ENCODE measurements at regions not wholly inside any gene's neighbourhood (a gene's known extent, or its start where the extent isn't known, plus 50 kb on each side); places are given as distances from the start of the nearest gene placed in this dataset.

DNA sequence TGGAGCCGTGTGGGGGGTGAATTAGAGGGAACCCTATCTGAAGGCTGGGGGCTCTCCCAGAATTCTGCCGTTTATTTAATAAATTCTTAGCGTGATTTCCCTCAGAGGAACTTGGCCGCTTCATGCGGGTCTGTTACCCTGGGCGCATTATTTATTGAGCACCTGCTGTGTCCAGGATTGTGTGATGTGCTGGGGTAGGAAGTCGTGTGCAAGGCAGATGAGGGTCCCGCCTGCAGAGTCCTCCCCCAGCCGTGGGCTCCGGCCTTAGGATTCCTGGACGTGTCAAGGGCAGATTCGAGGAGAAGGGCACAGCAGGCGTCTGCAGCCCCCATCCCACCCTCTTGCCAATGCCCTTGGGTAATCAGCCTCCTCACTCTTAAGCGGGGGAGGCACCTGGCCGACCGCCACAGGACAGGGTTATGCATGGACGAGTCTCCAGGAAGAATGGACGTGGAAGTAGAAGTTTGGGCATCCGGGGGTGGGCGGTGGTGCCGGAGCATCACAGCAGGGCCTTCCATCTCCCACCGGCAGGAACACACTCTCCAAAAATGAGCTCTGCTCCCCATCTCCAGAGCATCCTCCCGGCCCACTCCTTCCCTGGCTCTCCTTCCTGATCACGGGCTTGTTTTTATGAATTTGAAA is 233.3 kb upstream of the C1orf174 start:
- BruUV-seq (replicated peaks) = no TSS peak
- Histone ChIP-seq H4K5ac (ENCODE audit: low read depth, low read length) (no peak overlapping the region), H3K4me3 (ENCODE audit: insufficient read depth, low read depth, low read length) (no peak overlapping the region), H2AFZ (replicated peaks; ENCODE audit: low read length, poor library complexity) (no peak overlapping the region), H2BK120ac (ENCODE audit: low read depth, low read length) (no peak overlapping the region), H3K56ac (ENCODE audit: extremely low read depth, insufficient read depth, low read length) (no peak overlapping the region), H3K4me2 (ENCODE audit: low read depth, low read length) (no peak overlapping the region), H3K23ac (ENCODE audit: low read depth, low read length) (no peak overlapping the region), H2BK20ac (ENCODE audit: low read depth, low read length) (no peak overlapping the region), H3K14ac (replicated peaks; ENCODE audit: low read depth, low read length) (no peak overlapping the region), H3K36me3 (ENCODE audit: control insufficient read depth, insufficient read depth, low read length) (no peaks in the 10 kb centered on the region), H3K79me1 (ENCODE audit: low read depth in 1 of 2, low read length in 2 of 2) (no peaks in the 10 kb centered on the region), H3K9ac (ENCODE audit: low read depth, low read length) (no peak overlapping the region), H3K4ac (ENCODE audit: low read depth, low read length) (no peak overlapping the region), H4K20me1 (ENCODE audit: insufficient read depth, low read length) (no peaks in the 10 kb centered on the region), H2AK9ac (replicated peaks; ENCODE audit: low read depth, low read length, poor library complexity) (no peak overlapping the region), H3K9me1 (ENCODE audit: insufficient read depth, low read length) (no peaks in the 10 kb centered on the region), H2BK5ac (ENCODE audit: low read depth, low read length, poor library complexity, severe bottlenecking) (no peak overlapping the region), H2AK5ac (ENCODE audit: low read depth, low read length) (no peak overlapping the region), H3K9me3 (ENCODE audit: control insufficient read depth, insufficient read depth, low read length) (peaks cover 52% of the 10 kb centered on the region), H3K27me3 (ENCODE audit: control insufficient read depth, insufficient read depth, low read length) (no peaks in the 10 kb centered on the region), H4K8ac (ENCODE audit: low read depth in 2 of 2, low read length in 2 of 2) (no peak overlapping the region), H2BK15ac (ENCODE audit: low read depth, low read length) (no peak overlapping the region), H3K18ac (ENCODE audit: low read depth, low read length) (no peak overlapping the region), H3K4me1 (ENCODE audit: control insufficient read depth, insufficient read depth, low read length) (no peaks in the 10 kb centered on the region), H3K27ac (ENCODE audit: insufficient read depth, low read length) (no peak overlapping the region), H4K91ac (ENCODE audit: insufficient read depth, low read depth, low read length) (no peak overlapping the region)
- TF ChIP-seq FOS (IDR thresholded peaks at IDR 0.05; ENCODE audit: low read depth, low read length) = no peak
- TF ChIP-seq MAFK (IDR thresholded peaks at IDR 0.05; ENCODE audit: low read depth, low read length) = no peak
- TF ChIP-seq MXI1 (IDR thresholded peaks at IDR 0.05; ENCODE audit: borderline replicate concordance, low read depth, low read length) = no peak
- TF ChIP-seq BHLHE40 (IDR thresholded peaks at IDR 0.05; ENCODE audit: low read depth, low read length) = no peak
- TF ChIP-seq, protein P1, sequence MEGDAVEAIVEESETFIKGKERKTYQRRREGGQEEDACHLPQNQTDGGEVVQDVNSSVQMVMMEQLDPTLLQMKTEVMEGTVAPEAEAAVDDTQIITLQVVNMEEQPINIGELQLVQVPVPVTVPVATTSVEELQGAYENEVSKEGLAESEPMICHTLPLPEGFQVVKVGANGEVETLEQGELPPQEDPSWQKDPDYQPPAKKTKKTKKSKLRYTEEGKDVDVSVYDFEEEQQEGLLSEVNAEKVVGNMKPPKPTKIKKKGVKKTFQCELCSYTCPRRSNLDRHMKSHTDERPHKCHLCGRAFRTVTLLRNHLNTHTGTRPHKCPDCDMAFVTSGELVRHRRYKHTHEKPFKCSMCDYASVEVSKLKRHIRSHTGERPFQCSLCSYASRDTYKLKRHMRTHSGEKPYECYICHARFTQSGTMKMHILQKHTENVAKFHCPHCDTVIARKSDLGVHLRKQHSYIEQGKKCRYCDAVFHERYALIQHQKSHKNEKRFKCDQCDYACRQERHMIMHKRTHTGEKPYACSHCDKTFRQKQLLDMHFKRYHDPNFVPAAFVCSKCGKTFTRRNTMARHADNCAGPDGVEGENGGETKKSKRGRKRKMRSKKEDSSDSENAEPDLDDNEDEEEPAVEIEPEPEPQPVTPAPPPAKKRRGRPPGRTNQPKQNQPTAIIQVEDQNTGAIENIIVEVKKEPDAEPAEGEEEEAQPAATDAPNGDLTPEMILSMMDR (conservative IDR thresholded peaks at IDR 0.05; ENCODE audit: low read depth, low read length) = no peak
- no peak for TF ChIP-seq RFX5 (IDR thresholded peaks at IDR 0.05; ENCODE audit: low read depth, low read length)
- no peak for TF ChIP-seq POLR2A (IDR thresholded peaks at IDR 0.05; ENCODE audit: low read depth, low read length)
- no peak for TF ChIP-seq MAZ (IDR thresholded peaks at IDR 0.05; ENCODE audit: borderline replicate concordance, low read depth, low read length)
- TF ChIP-seq CHD1 (IDR thresholded peaks at IDR 0.05; ENCODE audit: low read depth, low read length) = no peak
- intact Hi-C loops (cut with micrococcal nuclease) (no loop called here), dilution Hi-C loops (cut with HindIII; ENCODE audit: low sequenced_read_pairs, unreplicated experiment) (no loop called here), in situ Hi-C loops (cut with MboI; ENCODE audit: low sequenced_read_pairs) (no loop called here)
- ChIA-PET CTCF (no interaction called here), POLR2A (ENCODE audit: unreplicated experiment) (no interaction called here)
- ATAC-seq (ENCODE audit: low read depth) (no peak), DNase-seq (no peak)
- WGBS, 2 experiments (ENCODE audit: extremely low coverage in 2 of 2, insufficient read length in 1 of 2) = no CpG with 5 or more reads among the region's 24 CpGs
